ENCODE measurements at regions not wholly inside any gene's neighbourhood (a gene's known extent, or its start where the extent isn't known, plus 50 kb on each side); places are given as distances from the start of the nearest gene placed in this dataset.
A peak's percentile ranks its signal among the peaks of the same experiment; 100 is the strongest.

GRCh38 chr13:103466761-103467160 lies 400.5 kb upstream of the SLC10A2 start:
- no peak overlapping the region for H3K27ac ChIP-seq (ENCODE audit: low read depth, low read length)
- H4K91ac ChIP-seq (replicated peaks; ENCODE audit: insufficient read length, low read length), result no peak overlapping the region
- H3K9me3 ChIP-seq (ENCODE audit: insufficient read depth in 2 of 2, low read depth in 1 of 2, low read length in 1 of 2), result no peaks in the 10 kb centered on the region; a peak in 1 of 4 replicates
- H3K79me2 ChIP-seq (ENCODE audit: control insufficient read depth in 1 of 2, insufficient read depth in 2 of 2, low read length in 2 of 2), result no peaks in the 10 kb centered on the region
- H3K9ac ChIP-seq (replicated peaks in 1 of 4; ENCODE audit: extremely low read depth in 1 of 4, low read depth in 3 of 4, low read length in 3 of 4), result no peak overlapping the region
- H4K8ac ChIP-seq (ENCODE audit: extremely low read depth, insufficient read depth, low read length), result no peak overlapping the region
- H3K14ac ChIP-seq (ENCODE audit: insufficient read length), result no peak overlapping the region
- H2BK15ac ChIP-seq (ENCODE audit: low read length), result no peak overlapping the region
- H3K4me3 ChIP-seq (ENCODE audit: extremely low read depth in 1 of 4, insufficient read depth in 2 of 4, low read depth in 3 of 4, low read length in 4 of 4), result no peak overlapping the region
- no peaks in the 10 kb centered on the region for H4K20me1 ChIP-seq (replicated peaks in 1 of 2; ENCODE audit: control insufficient read depth in 1 of 2, insufficient read depth in 2 of 2, low read length in 2 of 2)
- H4K5ac ChIP-seq (ENCODE audit: insufficient read length, low read depth, low read length), result no peak overlapping the region
- H3K23ac ChIP-seq (ENCODE audit: insufficient read length), result no peak overlapping the region
- H3K4me1 ChIP-seq (replicated peaks in 1 of 4; ENCODE audit: control insufficient read depth in 3 of 4, insufficient read depth in 4 of 4, low read length in 3 of 4), result no peaks in the 10 kb centered on the region
- H2AFZ ChIP-seq (ENCODE audit: low read length), result peak overlapping the region; percentile 13; the same call in 1 of the 2 replicates
- ChIA-PET CTCF (ENCODE audit: partially characterized antibody) (no interaction called here), POLR2A (ENCODE audit: partially characterized antibody) (no interaction called here)
- H3K36me3 ChIP-seq (ENCODE audit: control insufficient read depth in 2 of 4, insufficient read depth in 4 of 4, low read length in 3 of 4), result no peaks in the 10 kb centered on the region
- DNase-seq (ENCODE audit: low read depth in 1 of 2, low spot score in 2 of 2) (no peak), FAIRE-seq (no peak)
- H3K79me1 ChIP-seq (ENCODE audit: low read depth, low read length), result no peaks in the 10 kb centered on the region
- no peak overlapping the region for H3K56ac ChIP-seq (replicated peaks; ENCODE audit: insufficient read length, low read depth, low read length)
- no peaks in the 10 kb centered on the region for H3K23me2 ChIP-seq (ENCODE audit: low read depth, low read length)
- H2BK5ac ChIP-seq (ENCODE audit: low read depth, low read length), result no peak overlapping the region
- no peak overlapping the region for H3K18ac ChIP-seq (ENCODE audit: extremely low read depth, low read length)
- H3K4me2 ChIP-seq (ENCODE audit: insufficient read depth in 1 of 2, low read depth in 2 of 2, low read length in 2 of 2), result no peak overlapping the region
- no peak overlapping the region for H2BK20ac ChIP-seq (ENCODE audit: low read length)
- no peak overlapping the region for H2BK120ac ChIP-seq (replicated peaks; ENCODE audit: low read depth, low read length)
- 93% methylated on average over 5 of the region's 5 CpGs; no CpG with 5 or more reads in 1 of the 2 experiments for WGBS, 2 experiments (ENCODE audit: extremely low coverage in 1 of 2, insufficient coverage in 1 of 2, insufficient read length in 1 of 2, insufficient replicate concordance in 2 of 2, low coverage in 1 of 2, low lambda C conversion rate in 2 of 2, missing lambda C conversion rate in 1 of 2)
- no peaks in the 10 kb centered on the region for H3K27me3 ChIP-seq (replicated peaks in 1 of 4; ENCODE audit: control insufficient read depth in 3 of 4, extremely low read depth in 1 of 4, insufficient read depth in 3 of 4, low read length in 3 of 4)
- H3K4ac ChIP-seq (replicated peaks; ENCODE audit: insufficient read length, low read depth, low read length), result no peak overlapping the region
- no peak overlapping the region for H2AK5ac ChIP-seq (ENCODE audit: low read depth, low read length)
- H2BK12ac ChIP-seq (ENCODE audit: low read depth, low read length), result no peak overlapping the region
- TF ChIP-seq TAF1 (IDR thresholded peaks at IDR 0.05; ENCODE audit: low read depth, low read length) (no peak), TAF7 (optimal IDR thresholded peaks at IDR 0.05; ENCODE audit: borderline replicate concordance, low read depth, low read length) (no peak), TEAD4 (IDR thresholded peaks at IDR 0.05; ENCODE audit: low read depth, low read length) (no peak), CBX5 (IDR thresholded peaks at IDR 0.05; ENCODE audit: low read depth, low read length) (no peak), SIX5 (IDR thresholded peaks at IDR 0.05; ENCODE audit: low read depth, low read length) (no peak), ATF3 (IDR thresholded peaks at IDR 0.05; ENCODE audit: insufficient read depth, low read depth, low read length) (no peak), HDAC2 (IDR thresholded peaks at IDR 0.05; ENCODE audit: borderline replicate concordance in 1 of 2, low read depth in 2 of 2, low read length in 2 of 2) (no peak), CTBP2 (IDR thresholded peaks at IDR 0.05; ENCODE audit: borderline replicate concordance, insufficient read depth, insufficient read length, low read length) (no peak), HDAC6 (IDR thresholded peaks at IDR 0.05; ENCODE audit: low read depth, low read length) (no peak), TCF12 (IDR thresholded peaks at IDR 0.05; ENCODE audit: low read depth, low read length) (no peak), SIRT6 (IDR thresholded peaks at IDR 0.05; ENCODE audit: low read length) (no peak), SRF (IDR thresholded peaks at IDR 0.05; ENCODE audit: low read depth, low read length) (no peak), EGR1 (IDR thresholded peaks at IDR 0.05; ENCODE audit: borderline replicate concordance, low read depth, low read length) (no peak), SP2 (IDR thresholded peaks at IDR 0.05; ENCODE audit: low read length) (no peak), KDM4A (IDR thresholded peaks at IDR 0.05; ENCODE audit: low read depth, low read length, severe bottlenecking) (no peak)
